HEK293 (cell line): ENCODE measurements at regions not wholly inside any gene's neighbourhood (a gene's known extent, or its start where the extent isn't known, plus 50 kb on each side); places are given as distances from the start of the nearest gene placed in this dataset.
"Not testable (repeated sequence)": the region's sequence is repeated elsewhere in the genome, so short reads cannot be mapped to it uniquely, and the experiment has no call there.

Experiments
- CTCF ChIA-PET: fragments of 350-600 bp; formaldehyde crosslinking; extraction: SDS; loops from one replicate; lab custom pipeline; 2021; ENCODE audit warnings: antibody characterized with exemption; lab: Yijun Ruan, JAX
- POLR2A ChIA-PET: fragments of 300-600 bp; formaldehyde crosslinking; extraction: SDS; loops from one replicate; lab custom pipeline; 2020; ENCODE audit warnings: antibody characterized with exemption, inconsistent platforms; lab: Yijun Ruan, JAX
- H3K27ac ChIP-seq: fragments of 200-500 bp; sonication (Bioruptor generic); 2 replicates; pipeline ENCODE4 v1.5.1; 2014; ENCODE audit warnings: low read depth, low read length, control low read depth, inconsistent platforms; ENCODE audit errors: extremely low read depth
- H3K36me3 ChIP-seq, 2 experiments: fragments of 200-500 bp in 1 of 2; sonication (Bioruptor generic) in 1 of 2; 1 replicate in 1 of 2; 2 replicates in 1 of 2; pipeline ENCODE4 v1.5.1; 2014 to 2017; ENCODE audit warnings: inconsistent platforms in 2 of 2, low read length in 2 of 2; ENCODE audit not compliant: control insufficient read depth in 2 of 2, insufficient read depth in 1 of 2
- H3K4me1 ChIP-seq: fragments of 200-500 bp; sonication (Bioruptor generic); 2 replicates; pipeline ENCODE4 v1.5.1; 2014; ENCODE audit warnings: mild to moderate bottlenecking, low read length, inconsistent platforms; ENCODE audit not compliant: control insufficient read depth, insufficient read depth
- H3K4me3 ChIP-seq: 2 replicates; pipeline ENCODE4 v1.5.1; 2011; ENCODE audit warnings: low read depth, mild to moderate bottlenecking, control low read depth, low read length, moderate library complexity
- H3K9me3 ChIP-seq: fragments of 200-500 bp; sonication (Bioruptor generic); 2 replicates; pipeline ENCODE4 v1.5.1; 2014; ENCODE audit warnings: low read depth, low read length, inconsistent platforms; ENCODE audit not compliant: control insufficient read depth, insufficient read depth

DNA sequence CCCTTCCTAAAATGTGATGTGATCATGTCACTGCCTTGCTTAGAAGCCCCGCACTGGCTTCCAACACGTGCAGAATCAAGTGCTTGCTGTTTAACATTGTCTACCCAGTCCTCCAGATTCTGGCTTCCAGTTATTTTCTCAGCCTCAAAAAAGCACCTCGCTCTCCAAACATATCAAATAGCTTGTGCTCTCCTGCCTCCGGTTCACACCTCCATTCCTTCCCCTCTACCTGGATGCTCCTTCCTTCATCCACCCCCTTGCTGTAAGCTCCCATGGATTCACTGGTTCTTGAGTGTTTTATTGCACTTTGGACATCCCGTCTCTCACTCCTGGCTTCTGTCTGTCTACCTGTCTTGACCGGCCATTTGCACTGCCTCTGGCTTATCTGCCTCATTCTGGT is 5275.0 kb upstream of the TPTE start:
- H3K9me3 ChIP-seq, H3K27ac ChIP-seq, H3K36me3 ChIP-seq, H3K4me3 ChIP-seq, POLR2A ChIA-PET, CTCF ChIA-PET, H3K4me1 ChIP-seq: not testable (repeated sequence)

- POLR2A ChIA-PET, H3K36me3 ChIP-seq, H3K4me3 ChIP-seq, H3K4me1 ChIP-seq, CTCF ChIA-PET, H3K9me3 ChIP-seq, H3K27ac ChIP-seq: not testable (repeated sequence)
Measured at GRCh38 chr21:5247399-5247798, 5274.0 kb upstream of the TPTE start.

DNA sequence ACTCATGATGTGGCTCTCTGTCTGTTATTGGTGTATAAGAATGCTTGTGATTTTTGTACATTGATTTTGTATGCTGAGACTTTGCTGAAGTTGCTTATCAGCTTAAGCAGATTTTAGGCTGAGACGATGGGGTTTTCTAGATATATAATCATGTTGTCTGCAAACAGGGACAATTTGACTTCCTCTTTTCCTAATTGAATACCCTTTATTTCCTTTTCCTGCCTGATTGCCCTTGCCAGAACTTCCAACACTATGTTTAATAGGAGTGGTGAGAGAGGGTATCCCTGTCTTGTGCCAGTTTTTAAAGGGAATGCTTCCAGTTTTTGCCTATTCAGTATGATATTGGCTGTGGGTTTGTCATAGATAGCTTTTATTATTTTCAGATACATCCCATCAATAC is 5271.3 kb upstream of the TPTE start:
- H3K4me1 ChIP-seq, CTCF ChIA-PET, H3K36me3 ChIP-seq, H3K27ac ChIP-seq, H3K9me3 ChIP-seq, H3K4me3 ChIP-seq, POLR2A ChIA-PET: not testable (repeated sequence)

DNA sequence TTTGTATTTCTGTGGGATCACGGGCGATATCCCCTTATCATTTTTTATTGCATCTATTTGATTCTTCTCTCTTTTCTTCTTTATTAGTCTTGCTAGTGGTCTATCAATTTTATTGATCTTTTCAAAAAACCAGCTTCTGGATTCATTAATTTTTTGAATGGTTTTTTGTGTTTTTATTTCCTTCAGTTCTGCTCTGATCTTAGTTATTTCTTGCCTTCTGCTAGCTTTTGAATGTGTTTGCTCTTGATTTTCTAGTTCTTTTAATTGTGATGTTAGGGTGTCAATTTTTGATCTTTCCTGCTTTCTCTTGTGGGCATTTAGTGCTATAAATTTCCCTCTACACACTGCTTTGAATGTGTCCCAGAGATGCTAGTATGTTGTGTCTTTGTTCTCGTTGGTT is 5270.2 kb upstream of the TPTE start:
- POLR2A ChIA-PET, CTCF ChIA-PET: not testable (repeated sequence)

DNA sequence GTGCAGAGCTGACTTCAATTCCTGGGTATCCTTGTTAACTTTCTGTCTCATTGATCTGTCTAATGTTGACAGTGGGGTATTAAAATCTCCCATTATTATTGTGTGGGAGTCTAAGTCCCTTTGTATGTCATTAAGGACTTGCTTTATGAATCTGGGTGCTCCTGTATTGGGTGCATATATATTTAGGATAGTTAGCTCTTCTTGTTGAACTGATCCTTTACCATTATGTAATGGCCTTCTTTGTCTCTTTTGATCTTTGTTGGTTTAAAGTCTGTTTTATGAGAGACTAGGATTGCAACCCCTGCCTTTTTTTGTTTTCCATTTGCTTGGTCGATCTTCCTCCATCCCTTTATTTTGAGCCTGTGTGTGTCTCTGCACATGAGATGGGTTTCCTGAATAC is 5269.5 kb upstream of the TPTE start:
- H3K9me3 ChIP-seq, H3K27ac ChIP-seq, H3K4me3 ChIP-seq, H3K36me3 ChIP-seq, H3K4me1 ChIP-seq, POLR2A ChIA-PET, CTCF ChIA-PET: not testable (repeated sequence)

More for the DNA sequence above, 5270.2 kb upstream of the TPTE start:
- not testable (repeated sequence) for H3K4me1 ChIP-seq, H3K4me3 ChIP-seq, H3K36me3 ChIP-seq, H3K9me3 ChIP-seq, H3K27ac ChIP-seq
